ENCODE measurements at regions not wholly inside any gene's neighbourhood (a gene's known extent, or its start where the extent isn't known, plus 50 kb on each side); places are given as distances from the start of the nearest gene placed in this dataset.

DNA sequence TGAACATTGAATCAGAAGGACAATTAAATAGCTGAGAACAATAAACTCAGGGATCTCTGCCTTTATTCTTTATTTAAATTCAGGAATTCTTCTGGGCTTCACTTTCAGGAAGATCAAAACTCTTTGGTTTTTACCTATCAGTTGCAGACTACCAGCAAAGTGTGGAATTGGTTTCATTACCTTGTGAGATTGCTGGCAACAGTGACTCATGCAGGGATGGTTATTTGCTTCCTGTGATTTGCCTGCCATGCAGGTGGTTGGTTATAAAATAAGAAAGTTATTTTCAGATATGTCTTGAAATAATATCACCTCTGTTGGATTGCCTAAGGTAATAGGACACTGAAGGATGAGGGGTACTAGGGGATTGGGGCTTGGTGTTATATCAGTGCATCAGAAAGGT, 204.6 kb downstream of the PTBP2 start:
- Histone ChIP-seq H3K36me3 (no peaks in the 10 kb centered on the region), H3K4me3 (no peak overlapping the region), H3K4me1 (no peaks in the 10 kb centered on the region), H3K27me3 (replicated peaks in 1 of 7) (no peaks in the 10 kb centered on the region), H3K9me3 (peaks cover 0 to 31% (median 18%) of the 10 kb centered on the region in 8 donors), H3K27ac (no peak overlapping the region)
- intact Hi-C loops (cut with DNase I; ENCODE audit: low total_unique reads) = no loop called here
- TF ChIP-seq, protein P1, sequence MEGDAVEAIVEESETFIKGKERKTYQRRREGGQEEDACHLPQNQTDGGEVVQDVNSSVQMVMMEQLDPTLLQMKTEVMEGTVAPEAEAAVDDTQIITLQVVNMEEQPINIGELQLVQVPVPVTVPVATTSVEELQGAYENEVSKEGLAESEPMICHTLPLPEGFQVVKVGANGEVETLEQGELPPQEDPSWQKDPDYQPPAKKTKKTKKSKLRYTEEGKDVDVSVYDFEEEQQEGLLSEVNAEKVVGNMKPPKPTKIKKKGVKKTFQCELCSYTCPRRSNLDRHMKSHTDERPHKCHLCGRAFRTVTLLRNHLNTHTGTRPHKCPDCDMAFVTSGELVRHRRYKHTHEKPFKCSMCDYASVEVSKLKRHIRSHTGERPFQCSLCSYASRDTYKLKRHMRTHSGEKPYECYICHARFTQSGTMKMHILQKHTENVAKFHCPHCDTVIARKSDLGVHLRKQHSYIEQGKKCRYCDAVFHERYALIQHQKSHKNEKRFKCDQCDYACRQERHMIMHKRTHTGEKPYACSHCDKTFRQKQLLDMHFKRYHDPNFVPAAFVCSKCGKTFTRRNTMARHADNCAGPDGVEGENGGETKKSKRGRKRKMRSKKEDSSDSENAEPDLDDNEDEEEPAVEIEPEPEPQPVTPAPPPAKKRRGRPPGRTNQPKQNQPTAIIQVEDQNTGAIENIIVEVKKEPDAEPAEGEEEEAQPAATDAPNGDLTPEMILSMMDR (IDR thresholded peaks at IDR 0.05 in 8 of 11, conservative IDR thresholded peaks at IDR 0.05 in 3 of 11) = no peak
- TF ChIP-seq POLR2A (IDR thresholded peaks at IDR 0.05) (no peak), POLR2AphosphoS5 (IDR thresholded peaks at IDR 0.05) (no peak)
- no peak for DNase-seq

DNA sequence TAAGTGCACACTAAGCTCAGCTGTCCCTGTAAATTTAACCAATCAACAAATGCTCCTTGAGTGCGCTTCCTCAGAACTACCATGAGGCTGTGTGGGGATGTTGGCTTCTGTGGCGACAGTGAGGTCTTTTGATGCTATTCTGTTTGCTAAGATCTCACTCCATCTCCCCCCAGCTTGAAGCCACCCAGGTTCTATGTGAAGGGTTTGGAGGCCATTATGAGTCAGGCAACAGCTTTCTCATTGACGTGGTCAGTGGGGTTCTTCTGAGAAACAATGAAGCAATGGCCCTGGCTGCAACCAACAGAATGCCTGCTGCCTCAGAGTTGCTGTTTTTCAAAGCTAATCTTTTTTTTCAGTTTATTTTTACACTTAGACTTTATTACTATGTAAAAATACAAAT, 205.5 kb downstream of the PTBP2 start:
- TF ChIP-seq, protein P1 (IDR thresholded peaks at IDR 0.05 in 8 of 11, conservative IDR thresholded peaks at IDR 0.05 in 3 of 11) = no peak
- TF ChIP-seq POLR2A (IDR thresholded peaks at IDR 0.05) (no peak), POLR2AphosphoS5 (IDR thresholded peaks at IDR 0.05) (no peak)
- Histone ChIP-seq H3K27ac (no peak overlapping the region), H3K27me3 (replicated peaks in 1 of 7) (no peaks in the 10 kb centered on the region), H3K9me3 (peaks cover 0 to 31% (median 18%) of the 10 kb centered on the region in 8 donors), H3K4me3 (no peak overlapping the region), H3K4me1 (no peaks in the 10 kb centered on the region), H3K36me3 (no peaks in the 10 kb centered on the region)
- 72 to 88% (median 85%) methylated on average over 3 of the region's 3 CpGs for WGBS, 5 donors
- intact Hi-C loops (cut with DNase I; ENCODE audit: low total_unique reads) = no loop called here
- DNase-seq = no peak

DNA sequence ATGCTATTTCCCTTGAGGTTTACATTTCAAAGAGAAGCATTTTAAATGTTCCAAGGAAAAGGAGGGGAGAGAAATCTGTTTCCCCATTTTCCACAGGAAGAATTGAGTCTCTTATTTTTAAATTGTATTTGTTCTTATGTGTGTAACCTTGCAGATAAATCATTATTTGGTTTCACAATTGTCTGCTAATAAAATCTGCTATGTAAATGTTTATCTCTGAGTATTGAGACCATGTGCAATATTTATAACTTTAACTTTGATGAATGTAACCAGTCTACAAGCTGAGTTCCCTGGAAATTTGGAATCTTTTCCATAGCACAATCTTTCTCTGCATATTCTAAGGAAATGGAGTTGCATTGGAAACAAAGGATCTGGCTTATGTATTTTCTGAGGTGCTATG, 209.6 kb downstream of the PTBP2 start:
- no peaks in the 10 kb centered on the region for H3K27me3 ChIP-seq (replicated peaks in 1 of 7)
- H3K36me3 ChIP-seq = no peaks in the 10 kb centered on the region
- TF ChIP-seq POLR2AphosphoS5 (IDR thresholded peaks at IDR 0.05) (no peak), POLR2A (IDR thresholded peaks at IDR 0.05) (no peak)
- TF ChIP-seq, protein P1 (IDR thresholded peaks at IDR 0.05 in 8 of 11, conservative IDR thresholded peaks at IDR 0.05 in 3 of 11) = no peak
- intact Hi-C loops (cut with DNase I; ENCODE audit: low total_unique reads) = no loop called here
- no peaks in the 10 kb centered on the region for H3K4me1 ChIP-seq
- no peaks in the 10 kb centered on the region for H3K9me3 ChIP-seq
- DNase-seq = no peak
- no peak overlapping the region for H3K27ac ChIP-seq
- no peak overlapping the region for H3K4me3 ChIP-seq

DNA sequence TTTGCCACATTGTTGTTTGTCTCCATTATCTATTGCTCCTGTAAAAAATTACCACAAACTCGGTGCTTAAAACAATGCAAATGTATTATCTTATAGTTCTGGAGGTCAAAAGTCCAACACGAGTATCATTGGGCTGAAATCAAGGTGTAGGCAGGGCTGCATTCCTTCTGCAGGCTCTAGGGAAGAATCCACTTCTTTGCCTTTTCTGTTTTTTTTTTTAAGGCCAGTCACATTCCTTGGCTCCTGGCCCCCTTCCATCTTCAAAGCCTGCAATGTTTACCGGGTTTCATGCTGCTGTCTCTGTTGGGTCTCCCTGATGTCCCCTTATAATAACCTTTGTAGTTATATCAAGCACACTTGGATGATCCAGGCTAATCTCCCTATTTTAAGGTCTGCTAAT, 212.7 kb downstream of the PTBP2 start:
- H3K36me3 ChIP-seq = no peaks in the 10 kb centered on the region
- H3K4me3 ChIP-seq = no peak overlapping the region
- H3K27me3 ChIP-seq (replicated peaks in 1 of 7) = no peaks in the 10 kb centered on the region
- no peaks in the 10 kb centered on the region for H3K4me1 ChIP-seq
- no peak for DNase-seq
- intact Hi-C loops (cut with DNase I; ENCODE audit: low total_unique reads) = no loop called here
- no peaks in the 10 kb centered on the region for H3K9me3 ChIP-seq
- 52 to 68% (median 63%) methylated on average over 3 of the region's 3 CpGs for whole genome bisulfite sequencing, 5 donors
- TF ChIP-seq POLR2A (IDR thresholded peaks at IDR 0.05) = no peak
- TF ChIP-seq POLR2AphosphoS5 (IDR thresholded peaks at IDR 0.05) = no peak
- no peak overlapping the region for H3K27ac ChIP-seq

DNA sequence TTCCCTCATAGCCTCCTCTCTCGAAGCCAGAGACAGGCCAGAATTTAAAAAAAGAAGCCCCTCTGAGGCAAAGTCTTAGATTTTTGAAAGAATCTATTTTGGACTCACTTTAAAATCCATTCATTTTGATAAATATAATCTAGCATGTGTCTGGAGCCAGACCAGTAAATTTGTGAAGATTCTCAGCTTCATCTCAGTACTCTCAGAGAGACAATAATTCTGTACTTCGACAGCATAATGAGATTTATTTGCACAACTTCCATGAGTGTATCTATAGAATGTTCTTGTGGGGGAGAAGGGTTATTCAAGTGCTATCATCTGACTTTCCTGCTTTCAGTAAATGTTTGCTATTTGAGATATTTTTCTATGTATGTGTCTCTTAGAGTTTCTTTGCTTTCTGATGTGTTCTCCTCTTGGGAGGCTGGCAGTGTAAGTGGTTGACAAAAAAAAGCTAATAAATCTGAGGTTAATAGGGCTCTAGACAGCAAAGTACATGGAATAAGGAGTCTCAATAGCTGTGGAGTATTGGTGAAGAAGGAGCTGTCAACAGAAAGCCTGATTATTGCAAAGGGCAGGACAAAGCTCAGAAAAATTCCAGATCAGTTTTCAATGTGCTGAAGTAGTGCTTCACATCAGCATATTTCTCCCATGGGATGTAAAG, 223.0 kb downstream of the PTBP2 start:
- H3K9me3 ChIP-seq = no peaks in the 10 kb centered on the region
- TF ChIP-seq, protein P1 (IDR thresholded peaks at IDR 0.05 in 8 of 11, conservative IDR thresholded peaks at IDR 0.05 in 3 of 11) = no peak
- TF ChIP-seq POLR2AphosphoS5 (IDR thresholded peaks at IDR 0.05) (no peak), POLR2A (IDR thresholded peaks at IDR 0.05) (no peak)

More for the DNA sequence above, 223.0 kb downstream of the PTBP2 start:
- Histone ChIP-seq H3K4me1 (no peaks in the 10 kb centered on the region), H3K4me3 (no peak overlapping the region), H3K27ac (no peak overlapping the region), H3K27me3 (replicated peaks in 1 of 7) (no peaks in the 10 kb centered on the region), H3K36me3 (no peaks in the 10 kb centered on the region)
- intact Hi-C loops (cut with DNase I; ENCODE audit: low total_unique reads) = no loop called here
- no peak for DNase-seq
- 44 to 66% (median 56%) methylated on average over 2 of the region's 2 CpGs for WGBS, 5 donors

All from spleen (tissue), 11 donors.